ENCODE measurements at regions not wholly inside any gene's neighbourhood (a gene's known extent, or its start where the extent isn't known, plus 50 kb on each side); places are given as distances from the start of the nearest gene placed in this dataset.
"Not testable (repeated sequence)": the region's sequence is repeated elsewhere in the genome, so short reads cannot be mapped to it uniquely, and the experiment has no call there.

GRCh38 chr14:105951399-105951798, 425.0 kb downstream of the TMEM121 start:
- no peaks in the 10 kb centered on the region for H3K27me3 ChIP-seq (replicated peaks)
- no peak overlapping the region for H3K4me3 ChIP-seq (ENCODE audit: low read depth, low read length)
- no peak for DNase-seq
- H3K27ac ChIP-seq: no peak overlapping the region
- TF ChIP-seq CTCF (IDR thresholded peaks at IDR 0.05; ENCODE audit: low read depth, low read length, missing control alignments): no peak
- no peaks in the 10 kb centered on the region for H3K36me3 ChIP-seq (replicated peaks)
- in situ Hi-C loops (cut with HindIII; ENCODE audit: low pct_ligation_motif_present, low sequenced_read_pairs): no loop called here

DNA sequence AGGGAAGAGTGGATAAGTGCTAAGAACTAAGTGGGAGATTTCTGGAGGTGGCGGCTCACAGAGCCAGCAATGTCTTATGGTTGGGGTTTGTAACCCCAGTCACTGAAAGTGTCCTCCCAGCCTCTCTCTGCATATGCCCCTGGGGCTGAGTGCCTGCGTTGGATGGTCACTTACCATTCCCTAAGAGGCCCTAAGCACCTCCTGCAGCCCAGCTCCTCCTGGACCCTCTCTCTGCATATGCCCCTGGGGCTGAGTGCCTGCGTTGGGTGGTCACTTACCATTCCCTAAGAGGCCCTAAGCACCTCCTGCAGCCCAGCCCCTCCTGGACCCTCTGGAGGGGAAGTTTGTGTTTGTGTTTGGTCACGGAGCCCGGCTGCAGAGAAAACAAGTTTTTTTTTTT, 425.8 kb downstream of the TMEM121 start:
- Histone ChIP-seq H3K27me3 (replicated peaks) (no peaks in the 10 kb centered on the region), H3K4me3 (ENCODE audit: low read depth, low read length) (no peak overlapping the region), H3K27ac (no peak overlapping the region), H3K36me3 (replicated peaks) (no peaks in the 10 kb centered on the region)
- DNase-seq: no peak
- in situ Hi-C loops (cut with HindIII; ENCODE audit: low pct_ligation_motif_present, low sequenced_read_pairs): no loop called here
- no peak for TF ChIP-seq CTCF (IDR thresholded peaks at IDR 0.05; ENCODE audit: low read depth, low read length, missing control alignments)

GRCh38 chr14:105952826-105953225, 426.4 kb downstream of the TMEM121 start:
- no peak for TF ChIP-seq CTCF (IDR thresholded peaks at IDR 0.05; ENCODE audit: low read depth, low read length, missing control alignments)

GRCh38 chr14:105961625-105962024, 435.2 kb downstream of the TMEM121 start:
- H3K27ac ChIP-seq; H3K27me3 ChIP-seq (replicated peaks); H3K36me3 ChIP-seq (replicated peaks); H3K4me3 ChIP-seq (ENCODE audit: low read depth, low read length); in situ Hi-C loops (cut with HindIII; ENCODE audit: low pct_ligation_motif_present, low sequenced_read_pairs); DNase-seq: not testable (repeated sequence)

More at GRCh38 chr14:105952826-105953225, 426.4 kb downstream of the TMEM121 start:
- H3K4me3 ChIP-seq (ENCODE audit: low read depth, low read length): no peak overlapping the region
- in situ Hi-C loops (cut with HindIII; ENCODE audit: low pct_ligation_motif_present, low sequenced_read_pairs): no loop called here
- H3K27ac ChIP-seq: no peak overlapping the region
- DNase-seq: no peak
- H3K36me3 ChIP-seq (replicated peaks): no peaks in the 10 kb centered on the region
- no peaks in the 10 kb centered on the region for H3K27me3 ChIP-seq (replicated peaks)

GRCh38 chr14:105962532-105962931, 436.1 kb downstream of the TMEM121 start:
- Histone ChIP-seq H3K27ac (no peak overlapping the region), H3K4me3 (ENCODE audit: low read depth, low read length) (no peak overlapping the region), H3K36me3 (replicated peaks) (no peaks in the 10 kb centered on the region), H3K27me3 (replicated peaks) (no peaks in the 10 kb centered on the region)
- TF ChIP-seq CTCF (IDR thresholded peaks at IDR 0.05; ENCODE audit: low read depth, low read length, missing control alignments): no peak
- in situ Hi-C loops (cut with HindIII; ENCODE audit: low pct_ligation_motif_present, low sequenced_read_pairs): no loop called here
- no peak for DNase-seq

DNA sequence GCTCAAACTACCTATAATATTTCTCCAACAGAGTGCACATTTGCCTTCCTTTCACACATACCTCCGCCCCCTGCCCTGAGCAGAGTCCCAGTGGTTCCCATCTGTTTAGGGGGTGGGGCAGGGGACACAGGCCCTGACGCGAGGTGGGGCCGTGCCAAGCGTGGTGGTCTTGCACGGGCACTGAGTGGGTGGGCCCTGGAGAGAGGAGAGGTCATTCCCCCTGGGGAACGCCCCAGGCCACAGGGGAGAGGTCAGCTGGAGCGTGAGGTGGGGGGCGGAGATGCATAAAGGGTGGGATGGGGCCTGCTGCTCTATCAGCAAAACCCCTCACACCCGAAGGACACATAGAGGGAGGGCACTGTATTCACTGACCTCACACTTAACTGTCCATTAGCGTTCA, 441.9 kb downstream of the TMEM121 start:
- no peaks in the 10 kb centered on the region for H3K27me3 ChIP-seq (replicated peaks)
- DNase-seq: no peak
- H3K4me3 ChIP-seq (ENCODE audit: low read depth, low read length): no peak overlapping the region
- no peak overlapping the region for H3K27ac ChIP-seq
- no peaks in the 10 kb centered on the region for H3K36me3 ChIP-seq (replicated peaks)
- in situ Hi-C loops (cut with HindIII; ENCODE audit: low pct_ligation_motif_present, low sequenced_read_pairs): no loop called here
- no peak for TF ChIP-seq CTCF (IDR thresholded peaks at IDR 0.05; ENCODE audit: low read depth, low read length, missing control alignments)

GRCh38 chr14:105969026-105969425, 442.6 kb downstream of the TMEM121 start:
- DNase-seq; H3K27ac ChIP-seq; in situ Hi-C loops (cut with HindIII; ENCODE audit: low pct_ligation_motif_present, low sequenced_read_pairs); H3K4me3 ChIP-seq (ENCODE audit: low read depth, low read length); H3K36me3 ChIP-seq (replicated peaks); H3K27me3 ChIP-seq (replicated peaks): not testable (repeated sequence)

- in situ Hi-C loops (cut with HindIII; ENCODE audit: low pct_ligation_motif_present, low sequenced_read_pairs); H3K27me3 ChIP-seq (replicated peaks); H3K4me3 ChIP-seq (ENCODE audit: low read depth, low read length); DNase-seq; H3K36me3 ChIP-seq (replicated peaks); H3K27ac ChIP-seq: not testable (repeated sequence)
These were observed 444.4 kb downstream of the TMEM121 start for GRCh38 chr14:105970821-105971220.

Measured in brain microvascular endothelial cell (primary cell).